GM13977 (cell line): ENCODE measurements at regions not wholly inside any gene's neighbourhood (a gene's known extent, or its start where the extent isn't known, plus 50 kb on each side); places are given as distances from the start of the nearest gene placed in this dataset.

ENCODE experiments used
- DNase-seq: peaks from one replicate; pipeline ENCODE4 v3.0.0; 2012; ENCODE audit warnings: low spot score
- CTCF ChIP-seq: IDR thresholded peaks from 2 replicates; pipeline ENCODE4 v1.5.1; 2012; ENCODE audit warnings: mild to moderate bottlenecking, control low read depth; ENCODE audit not compliant: insufficient read depth; ENCODE audit errors: extremely low read depth, missing control alignments
- in situ Hi-C: fragments of 300-500 bp; cut with MboI; formaldehyde crosslinking; loops from one replicate; pipeline ENCODE4 v1.12.0; 2022; ENCODE audit warnings: low sequenced_read_pairs, low pct_unique_long_range_greater_than_20kb, mixed read lengths, inconsistent platforms; ENCODE audit not compliant: unreplicated experiment

DNA sequence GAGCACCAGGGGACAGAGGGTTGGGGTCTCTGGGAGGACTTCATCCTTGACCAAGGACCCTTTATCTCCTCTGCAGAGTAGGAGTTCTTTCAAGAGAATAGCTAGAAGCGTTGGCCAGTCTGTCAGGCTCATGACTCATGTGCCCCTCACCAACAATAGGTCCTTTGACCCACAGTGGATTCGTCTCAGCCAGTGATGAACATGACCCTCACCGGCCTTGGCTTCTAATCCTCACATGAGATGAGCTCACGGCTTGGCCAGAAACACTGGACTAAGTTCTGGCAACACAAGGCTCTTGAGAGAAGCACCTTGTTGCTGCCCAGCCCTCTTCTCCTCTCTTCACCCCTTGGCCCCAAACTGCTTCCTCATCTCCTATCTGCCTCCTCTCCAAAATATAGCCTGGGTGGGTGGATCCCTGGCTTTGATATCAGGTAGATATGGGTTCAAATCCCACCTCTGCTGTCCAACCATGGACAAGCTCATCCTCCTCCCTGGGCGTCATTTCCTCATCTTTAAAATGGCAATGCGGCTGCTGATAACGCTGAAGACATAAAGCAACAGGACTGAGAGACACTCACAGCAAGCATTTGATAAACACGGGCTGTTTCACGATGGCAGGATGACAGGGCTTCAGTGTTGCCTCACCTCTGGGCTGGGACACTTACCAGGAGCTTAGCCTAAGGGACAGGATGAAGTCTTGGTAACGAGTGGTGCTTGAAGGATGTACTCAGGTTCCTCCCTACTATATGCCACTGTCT lies 446.7 kb upstream of the PROK2 start:
- in situ Hi-C loops, result no loop called here
- no peak for TF ChIP-seq CTCF
- no peak for DNase-seq

DNA sequence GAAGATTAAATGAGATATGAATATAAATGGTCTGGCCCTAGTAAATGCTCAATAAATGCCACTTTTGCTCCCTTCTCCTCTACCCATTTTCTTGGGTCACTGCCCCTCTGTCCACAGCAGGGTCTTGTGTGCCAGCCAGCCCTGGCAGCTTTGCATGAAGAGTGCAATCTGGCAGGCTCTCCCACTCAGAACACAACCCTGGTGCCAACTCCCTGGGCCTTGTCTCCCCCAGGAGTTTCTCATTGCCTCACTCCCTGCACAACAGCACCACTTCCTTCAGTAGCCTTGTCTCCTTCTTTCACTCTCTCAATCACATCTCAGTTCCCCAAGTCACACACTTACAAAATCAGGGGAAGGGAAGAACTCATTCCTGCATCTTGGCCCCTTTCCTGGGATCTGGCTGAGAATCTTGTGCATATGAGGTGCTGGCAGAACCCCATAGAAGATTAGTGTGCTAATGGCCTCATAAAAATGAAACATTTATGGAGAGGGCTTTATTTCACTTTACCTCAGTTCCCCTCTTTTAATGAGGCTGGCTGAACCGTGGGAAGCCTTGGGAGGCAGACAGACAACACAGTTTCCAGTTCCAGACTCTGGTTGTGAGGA lies 445.9 kb upstream of the PROK2 start:
- no peak for TF ChIP-seq CTCF
- in situ Hi-C loops, result no loop called here
- DNase-seq, result no peak

DNA sequence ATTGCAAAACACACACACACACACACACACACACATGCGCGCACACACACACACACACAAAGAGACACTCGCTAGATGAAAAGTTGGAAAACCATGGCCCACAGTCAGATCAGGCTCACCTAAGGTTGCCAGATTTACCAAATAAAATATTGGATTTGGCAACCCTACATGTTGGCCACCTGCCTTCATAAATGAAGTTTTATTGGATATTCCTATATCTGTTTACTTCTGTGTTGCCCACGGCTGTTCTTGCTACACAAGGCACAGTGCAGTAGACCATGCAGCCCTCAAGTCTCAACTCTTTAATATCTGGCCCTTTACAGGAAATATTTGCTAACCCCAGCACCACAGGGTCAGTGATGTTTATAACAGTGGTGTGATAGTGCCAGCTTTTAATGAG lies 445.0 kb upstream of the PROK2 start:
- in situ Hi-C loops, result no loop called here
- TF ChIP-seq CTCF, result no peak

GRCh38 chr3:72227486-72228070 lies 442.6 kb upstream of the PROK2 start:
- no peak for TF ChIP-seq CTCF
- in situ Hi-C loops, result no loop called here
- DNase-seq, result no peak

More for the DNA sequence above, 445.0 kb upstream of the PROK2 start:
- DNase-seq, result no peak

DNA sequence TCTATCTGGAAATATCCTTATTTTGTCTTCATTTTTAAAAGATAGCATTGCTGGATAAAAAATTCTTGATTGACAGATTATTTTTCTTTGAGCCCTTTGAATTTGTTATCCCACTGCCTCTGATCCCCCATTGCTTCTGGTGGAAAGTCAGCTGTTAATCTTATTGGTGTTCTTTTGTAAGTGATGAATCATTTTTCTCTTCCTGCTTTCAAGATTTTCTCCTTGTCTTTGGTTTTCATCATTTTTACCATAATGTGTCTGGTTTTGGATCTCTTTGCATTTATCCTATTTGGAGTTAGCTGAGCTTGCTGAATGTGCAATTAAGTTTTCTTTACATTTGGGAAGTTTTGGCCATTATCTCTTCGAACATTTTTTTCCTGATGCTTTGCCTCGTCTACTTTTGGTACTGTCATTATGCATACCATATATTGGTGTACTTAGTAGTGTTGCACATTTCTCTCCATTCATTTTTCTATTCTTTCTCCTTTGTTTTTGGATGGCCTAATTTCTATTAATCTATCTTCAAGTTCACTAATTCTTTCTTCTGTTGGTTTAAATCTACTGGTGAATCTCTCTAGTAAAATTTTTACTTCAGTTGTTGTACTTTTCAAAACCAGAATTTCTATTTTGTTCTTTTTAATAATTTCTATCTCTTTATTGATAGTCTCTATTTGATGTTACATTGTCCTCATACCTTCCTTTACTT lies 440.0 kb upstream of the PROK2 start:
- no peak for TF ChIP-seq CTCF
- in situ Hi-C loops, result no loop called here
- no peak for DNase-seq

- in situ Hi-C loops, result no loop called here
- no peak for TF ChIP-seq CTCF
- no peak for DNase-seq
Observed at GRCh38 chr3:72223628-72224027, 438.7 kb upstream of the PROK2 start.
